ENCODE measurements at regions not wholly inside any gene's neighbourhood (a gene's known extent, or its start where the extent isn't known, plus 50 kb on each side); places are given as distances from the start of the nearest gene placed in this dataset.

GRCh38 chr10:108962172-108962571 is 961.1 kb downstream of the XPNPEP1 start:
- Histone ChIP-seq H4K20me1 (replicated peaks in 1 of 2; ENCODE audit: control insufficient read depth in 1 of 2, insufficient read depth in 2 of 2, low read length in 2 of 2) (no peaks in the 10 kb centered on the region), H3K4me1 (replicated peaks in 1 of 4; ENCODE audit: control insufficient read depth in 3 of 4, insufficient read depth in 4 of 4, low read length in 3 of 4) (no peaks in the 10 kb centered on the region), H2BK5ac (ENCODE audit: low read depth, low read length) (no peak overlapping the region), H4K8ac (ENCODE audit: extremely low read depth, insufficient read depth, low read length) (no peak overlapping the region), H2BK12ac (ENCODE audit: low read depth, low read length) (no peak overlapping the region), H3K79me1 (ENCODE audit: low read depth, low read length) (no peaks in the 10 kb centered on the region), H3K4me3 (ENCODE audit: extremely low read depth in 1 of 4, insufficient read depth in 2 of 4, low read depth in 3 of 4, low read length in 4 of 4) (no peak overlapping the region), H2AK5ac (ENCODE audit: low read depth, low read length) (no peak overlapping the region), H4K5ac (ENCODE audit: insufficient read length, low read depth, low read length) (no peak overlapping the region), H4K91ac (replicated peaks; ENCODE audit: insufficient read length, low read length) (no peak overlapping the region), H3K27me3 (replicated peaks in 1 of 4; ENCODE audit: control insufficient read depth in 3 of 4, extremely low read depth in 1 of 4, insufficient read depth in 3 of 4, low read length in 3 of 4) (no peaks in the 10 kb centered on the region), H3K14ac (ENCODE audit: insufficient read length) (no peak overlapping the region), H3K36me3 (ENCODE audit: control insufficient read depth in 2 of 4, insufficient read depth in 4 of 4, low read length in 3 of 4) (no peaks in the 10 kb centered on the region), H2BK15ac (ENCODE audit: low read length) (no peak overlapping the region), H3K27ac (ENCODE audit: low read depth, low read length) (no peak overlapping the region), H3K56ac (replicated peaks; ENCODE audit: insufficient read length, low read depth, low read length) (no peak overlapping the region), H2AFZ (ENCODE audit: low read length) (no peak overlapping the region), H3K4ac (replicated peaks; ENCODE audit: insufficient read length, low read depth, low read length) (no peak overlapping the region), H3K79me2 (ENCODE audit: control insufficient read depth in 1 of 2, insufficient read depth in 2 of 2, low read length in 2 of 2) (no peaks in the 10 kb centered on the region), H2BK20ac (ENCODE audit: low read length) (no peak overlapping the region), H3K23me2 (ENCODE audit: low read depth, low read length) (no peaks in the 10 kb centered on the region), H2BK120ac (replicated peaks; ENCODE audit: low read depth, low read length) (no peak overlapping the region), H3K23ac (ENCODE audit: insufficient read length) (no peak overlapping the region), H3K4me2 (ENCODE audit: insufficient read depth in 1 of 2, low read depth in 2 of 2, low read length in 2 of 2) (no peak overlapping the region), H3K9ac (replicated peaks in 1 of 4; ENCODE audit: extremely low read depth in 1 of 4, low read depth in 3 of 4, low read length in 3 of 4) (no peak overlapping the region), H3K18ac (ENCODE audit: extremely low read depth, low read length) (no peak overlapping the region), H3K9me3 (ENCODE audit: insufficient read depth in 2 of 2, low read depth in 1 of 2, low read length in 1 of 2) (no peaks in the 10 kb centered on the region)
- ChIA-PET CTCF (ENCODE audit: partially characterized antibody) (no interaction called here), POLR2A (ENCODE audit: partially characterized antibody) (no interaction called here)
- DNase-seq (ENCODE audit: low read depth in 1 of 2, low spot score in 2 of 2) (no peak), FAIRE-seq (no peak)
- TF ChIP-seq CBX5 (IDR thresholded peaks at IDR 0.05; ENCODE audit: low read depth, low read length) (no peak), NANOG (IDR thresholded peaks at IDR 0.05; ENCODE audit: insufficient read depth, low read depth, low read length, poor library complexity, severe bottlenecking) (no peak), EZH2 (IDR thresholded peaks at IDR 0.05; ENCODE audit: low read depth, low read length, severe bottlenecking) (no peak), BRCA1 (IDR thresholded peaks at IDR 0.05; ENCODE audit: low read depth, low read length) (no peak), RBBP5 (IDR thresholded peaks at IDR 0.05; ENCODE audit: borderline replicate concordance, low read depth, low read length) (no peak), JUND (IDR thresholded peaks at IDR 0.05; ENCODE audit: low read length) (no peak), RNF2 (IDR thresholded peaks at IDR 0.05; ENCODE audit: borderline replicate concordance, low read depth, low read length, missing control alignments, poor library complexity, severe bottlenecking) (no peak), GTF2F1 (IDR thresholded peaks at IDR 0.05; ENCODE audit: borderline replicate concordance, low read depth, low read length) (no peak), CTBP2 (IDR thresholded peaks at IDR 0.05; ENCODE audit: borderline replicate concordance, insufficient read depth, insufficient read length, low read length) (no peak), MAX (IDR thresholded peaks at IDR 0.05) (no peak), NRF1 (IDR thresholded peaks at IDR 0.05; ENCODE audit: low read depth, low read length) (no peak), KDM5A (IDR thresholded peaks at IDR 0.05; ENCODE audit: low read length) (no peak), KDM4A (IDR thresholded peaks at IDR 0.05; ENCODE audit: low read depth, low read length, severe bottlenecking) (no peak), RAD21 (IDR thresholded peaks at IDR 0.05 in 1 of 2, conservative IDR thresholded peaks at IDR 0.05 in 1 of 2; ENCODE audit: low read depth in 2 of 2, low read length in 2 of 2) (no peak), YY1 (IDR thresholded peaks at IDR 0.05; ENCODE audit: low read depth, low read length) (no peak)
